GM12878 (cell line): ENCODE measurements at regions not wholly inside any gene's neighbourhood (a gene's known extent, or its start where the extent isn't known, plus 50 kb on each side); places are given as distances from the start of the nearest gene placed in this dataset.

Experiments used
- ATAC-seq: fragments of 200-7000 bp; cut with Tn5 transposase; 3 replicates; pipeline ENCODE4 v1.9.1; 2020; ENCODE audit warnings: mild to moderate bottlenecking, moderate library complexity
- BruUV-seq: library from RNA; stranded (reverse); fragments of 400-500 nt; replicated peaks from 2 replicates; lab custom pipeline; 2021; lab: Mats Ljungman, UMichigan
- CTCF ChIA-PET: fragments of 300-600 bp; sonication (Branson Sonifier 250); formaldehyde crosslinking; extraction: SDS; loops from one replicate; lab custom pipeline; 2021; ENCODE audit warnings: inconsistent platforms; lab: Yijun Ruan, JAX
- POLR2A ChIA-PET: fragments of 350-600 bp; formaldehyde crosslinking; extraction: SDS; loops from one replicate; lab custom pipeline; 2021; ENCODE audit warnings: inconsistent platforms; lab: Charles Lee
- RAD21 ChIA-PET: fragments of 300-600 bp; sonication (Branson Sonifier 250); formaldehyde crosslinking; loops from one replicate; lab custom pipeline; 2023; ENCODE audit warnings: antibody characterized with exemption; ENCODE audit not compliant: unreplicated experiment; lab: Charles Lee
- SMC1A ChIA-PET: fragments of 300-600 bp; sonication (Branson Sonifier 250); formaldehyde crosslinking; loops from one replicate; lab custom pipeline; 2023; ENCODE audit not compliant: unreplicated experiment, uncharacterized antibody; lab: Charles Lee
- DNase-seq: peaks from one replicate; pipeline ENCODE4 v3.0.0-alpha.2; 2011; ENCODE audit warnings: low read depth, low spot score
- FAIRE-seq: peaks from 3 replicates; lab custom pipeline; 2011; peaks lifted over from hg19 to GRCh38; lab: Jason Lieb, UNC
- H2AFZ ChIP-seq: 2 replicates; pipeline ENCODE4 v1.6.0; 2011; ENCODE audit warnings: low read depth, low read length, control low read depth; ENCODE audit not compliant: control insufficient read depth
- H3K27ac ChIP-seq: 2 replicates; pipeline ENCODE4 v1.5.1; 2011; ENCODE audit warnings: control low read depth; ENCODE audit not compliant: control insufficient read depth, insufficient read depth
- H3K27me3 ChIP-seq, 2 experiments: replicated peaks in 1 of 2; 2 replicates each; pipeline versions ENCODE4 v1.6.0 to v1.6.1; 2011; ENCODE audit warnings: low read length in 1 of 2; ENCODE audit not compliant: control insufficient read depth in 2 of 2, insufficient read depth in 2 of 2
- H3K36me3 ChIP-seq, 2 experiments: 2 replicates each; pipeline ENCODE4 v1.5.1; 2011; ENCODE audit warnings: low read length in 1 of 2; ENCODE audit not compliant: control insufficient read depth in 2 of 2, insufficient read depth in 2 of 2
- H3K4me1 ChIP-seq: 2 replicates; pipeline ENCODE4 v1.6.1; 2011; ENCODE audit warnings: mild to moderate bottlenecking, low read length, moderate library complexity, mixed read lengths; ENCODE audit not compliant: control insufficient read depth, insufficient read depth
- H3K4me2 ChIP-seq: 2 replicates; pipeline ENCODE4 v1.6.0; 2011; ENCODE audit warnings: control low read depth; ENCODE audit not compliant: control insufficient read depth, insufficient read depth
- H3K4me3 ChIP-seq: fragments of 200-600 bp; sonication (generic); 2 replicates; pipeline ENCODE4 v1.5.1; 2016
- H3K79me2 ChIP-seq: 2 replicates; pipeline ENCODE4 v1.6.0; 2011; ENCODE audit warnings: low read length; ENCODE audit not compliant: control insufficient read depth, insufficient read depth
- H3K9ac ChIP-seq: 2 replicates; pipeline ENCODE4 v1.8.0; 2011; ENCODE audit warnings: low read length, control low read depth, mixed read lengths; ENCODE audit not compliant: control insufficient read depth, insufficient read depth
- H3K9me3 ChIP-seq: replicated peaks from 3 replicates; pipeline ENCODE4 v1.5.1; 2011; ENCODE audit warnings: mild to moderate bottlenecking, low read length; ENCODE audit not compliant: control insufficient read depth, insufficient read depth
- H4K20me1 ChIP-seq: 2 replicates; pipeline ENCODE4 v1.6.0; 2011; ENCODE audit not compliant: control insufficient read depth, insufficient read depth
- BCL3 ChIP-seq: IDR thresholded peaks from 2 replicates; pipeline ENCODE4 v1.6.1; 2011; ENCODE audit warnings: borderline replicate concordance, low read depth, mild to moderate bottlenecking, moderate library complexity, low read length; ENCODE audit not compliant: insufficient read depth, poor library complexity, severe bottlenecking
- MLLT1 ChIP-seq: fragments of 450-650 bp; IDR thresholded peaks from 2 replicates; pipeline ENCODE4 v1.6.1; 2016; ENCODE audit warnings: mild to moderate bottlenecking
- PML ChIP-seq: IDR thresholded peaks from 2 replicates; pipeline ENCODE4 v1.6.1; 2012; ENCODE audit warnings: low read length, inconsistent platforms
- POLR2AphosphoS5 ChIP-seq: IDR thresholded peaks from 2 replicates; pipeline ENCODE4 v1.6.1; 2011; ENCODE audit warnings: mild to moderate bottlenecking, low read length, inconsistent platforms
- RFX5 ChIP-seq: IDR thresholded peaks from 2 replicates; pipeline ENCODE4 v1.6.1; 2011; ENCODE audit warnings: low read depth, low read length, improper control_type of control experiment
- SMAD1 ChIP-seq: fragments of 450-650 bp; IDR thresholded peaks from 2 replicates; pipeline ENCODE4 v1.6.1; 2018; ENCODE audit warnings: mild to moderate bottlenecking, low read depth; ENCODE audit not compliant: partially characterized antibody
- STAT1 ChIP-seq: fragments of 450-650 bp; conservative IDR thresholded peaks from 2 replicates; pipeline ENCODE4 v1.6.1; 2014; ENCODE audit warnings: antibody characterized with exemption, mild to moderate bottlenecking
- TCF12 ChIP-seq: IDR thresholded peaks from 2 replicates; pipeline ENCODE4 v1.6.1; 2011; ENCODE audit warnings: low read depth, mild to moderate bottlenecking, low read length
- USF2 ChIP-seq: IDR thresholded peaks from 2 replicates; pipeline ENCODE4 v1.6.1; 2011; ENCODE audit warnings: low read depth, low read length, improper control_type of control experiment, borderline replicate concordance
- ZBTB33 ChIP-seq: fragments of 450-650 bp; IDR thresholded peaks from 2 replicates; pipeline ENCODE4 v1.6.1; 2017; ENCODE audit warnings: mild to moderate bottlenecking
- WGBS: methylation state at CpG from one replicate; pipeline ENCODE4 v1.1.6; 2016; ENCODE audit warnings: low lambda C conversion rate; ENCODE audit not compliant: insufficient replicate concordance, insufficient coverage; ENCODE audit errors: missing lambda C conversion rate; 5-methylcytosine and 5-hydroxymethylcytosine counted together
- in situ Hi-C: fragments of 300-500 bp; cut with MboI; formaldehyde crosslinking; loops from 9 replicates; pipeline ENCODE4 v1.14.3; 2018; ENCODE audit warnings: mixed read lengths
- intact Hi-C: fragments of 100-400 bp; cut with micrococcal nuclease; formaldehyde crosslinking; loops from one replicate; pipeline ENCODE4 v1.14.2; 2022; ENCODE audit not compliant: unreplicated experiment

- in situ Hi-C loops (no loop called here), intact Hi-C loops (no loop called here)
- Histone ChIP-seq H4K20me1 (no peaks in the 10 kb centered on the region), H3K9ac (no peak overlapping the region), H3K79me2 (no peaks in the 10 kb centered on the region), H3K9me3 (no peaks in the 10 kb centered on the region), H3K4me1 (no peaks in the 10 kb centered on the region), H3K4me3 (no peak overlapping the region), H2AFZ (no peak overlapping the region), H3K27ac (no peak overlapping the region), H3K36me3 (no peaks in the 10 kb centered on the region), H3K27me3 (no peaks in the 10 kb centered on the region), H3K4me2 (no peak overlapping the region)
- ChIA-PET SMC1A (interaction anchor here (0.7 kb wide), 1 partner anchor 1615 kb away, joined by 3 read pairs; no protein-coding TSS in a partner anchor), CTCF (no interaction called here), RAD21 (no interaction called here), POLR2A (interaction anchor here (0.6 kb wide), 1 partner anchor 11 kb away, joined by 3 read pairs; no protein-coding TSS in a partner anchor)
- TF ChIP-seq ZBTB33 (no peak), RFX5 (no peak), PML (no peak)
- FAIRE-seq (no peak), ATAC-seq (no peak), DNase-seq (no peak)
- BruUV-seq = no TSS peak
- WGBS = 7% methylated on average over 1 of the region's 1 CpG
Measured at GRCh38 chr9:82891321-82891720, 171.6 kb downstream of the RASEF start.

GRCh38 chr9:82893549-82893948 lies 169.4 kb downstream of the RASEF start:
- no peak overlapping the region for H3K4me3 ChIP-seq
- H3K4me1 ChIP-seq = no peaks in the 10 kb centered on the region
- BruUV-seq = no TSS peak
- H3K79me2 ChIP-seq = no peaks in the 10 kb centered on the region
- no peak overlapping the region for H3K9ac ChIP-seq
- intact Hi-C loops = no loop called here
- DNase-seq (no peak), ATAC-seq (no peak), FAIRE-seq (no peak)
- no peak overlapping the region for H3K27ac ChIP-seq
- ChIA-PET POLR2A (no interaction called here), CTCF (no interaction called here), SMC1A (no interaction called here), RAD21 (no interaction called here)
- H3K4me2 ChIP-seq = no peak overlapping the region
- no peak for TF ChIP-seq TCF12
- TF ChIP-seq POLR2AphosphoS5 = no peak
- no peak for TF ChIP-seq BCL3
- TF ChIP-seq USF2 = no peak
- no peak for TF ChIP-seq MLLT1
- no peak for TF ChIP-seq STAT1
- no peak for TF ChIP-seq SMAD1
- in situ Hi-C loops = no loop called here
- H4K20me1 ChIP-seq = no peaks in the 10 kb centered on the region
- no peak overlapping the region for H2AFZ ChIP-seq
- no peaks in the 10 kb centered on the region for H3K9me3 ChIP-seq
- no peaks in the 10 kb centered on the region for H3K27me3 ChIP-seq
- H3K36me3 ChIP-seq = no peaks in the 10 kb centered on the region
